Left renal cortex interstitium (tissue), 4 donors: ENCODE measurements at regions not wholly inside any gene's neighbourhood (a gene's known extent, or its start where the extent isn't known, plus 50 kb on each side); places are given as distances from the start of the nearest gene placed in this dataset.

Experiments used
- DNase-seq, 4 donors: peaks; one replicate each; pipeline ENCODE4 v3.0.0-alpha.2; 2013; ENCODE audit warnings: low read depth in 4 of 4, low spot score in 2 of 4, missing footprints in 1 of 4

DNA sequence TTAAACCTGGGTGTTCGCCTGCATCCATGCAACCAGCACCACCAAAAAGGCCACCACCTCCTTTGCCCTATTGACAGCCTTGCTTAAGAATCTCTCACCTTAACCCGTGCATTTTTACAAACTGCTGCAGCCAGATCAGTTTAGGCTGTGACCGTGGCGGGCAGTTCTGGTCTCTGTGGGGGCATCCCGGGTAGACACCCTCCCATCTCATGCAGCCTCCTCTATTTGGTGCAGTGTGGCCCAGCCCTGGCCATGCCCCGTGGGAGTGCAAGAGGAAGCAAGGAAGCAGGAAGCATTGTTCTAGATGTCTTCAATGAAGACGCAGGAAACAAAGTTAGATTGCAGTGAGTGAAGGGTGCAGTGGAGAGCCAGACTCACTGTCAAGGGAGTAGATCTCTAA lies 108.8 kb upstream of the MVB12B start:
- DNase-seq = no peak

DNA sequence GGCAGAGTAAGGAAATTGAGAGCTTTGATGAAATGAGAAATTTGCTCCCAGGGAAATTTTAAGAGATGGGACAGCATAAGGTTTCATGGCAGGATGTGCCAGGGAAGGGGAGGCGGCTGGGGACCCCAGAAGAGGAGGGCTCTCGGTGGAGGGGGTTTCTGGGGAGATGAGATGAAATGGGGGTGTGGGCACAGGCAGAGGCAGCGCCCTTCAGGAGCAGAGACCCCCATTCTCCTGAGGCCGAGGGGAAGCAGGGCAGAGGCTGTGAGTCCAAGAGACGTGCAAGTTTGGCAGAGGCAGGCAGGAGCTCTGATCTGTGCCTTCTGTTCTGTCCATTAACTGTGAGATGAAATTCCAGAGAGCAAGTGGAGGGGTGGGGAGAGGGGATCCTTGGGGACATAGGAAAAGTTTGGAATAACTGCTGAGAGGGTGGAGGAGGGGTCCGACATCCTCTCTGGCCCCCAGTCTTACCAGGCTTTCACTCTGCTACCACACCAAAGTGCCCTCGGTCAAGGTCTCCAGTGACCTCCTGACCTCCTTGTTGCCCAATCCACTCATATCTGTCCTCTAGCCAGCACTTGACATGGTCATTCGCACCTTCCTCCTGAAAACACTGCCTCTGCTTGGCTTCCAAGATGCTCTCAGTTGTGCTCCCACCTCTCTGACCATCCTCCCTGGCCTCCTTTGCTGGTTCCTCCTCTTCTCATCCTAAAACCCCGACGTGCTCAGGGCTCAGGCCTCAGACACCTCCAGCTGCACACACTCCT lies 108.1 kb upstream of the MVB12B start:
- no peak for DNase-seq

DNA sequence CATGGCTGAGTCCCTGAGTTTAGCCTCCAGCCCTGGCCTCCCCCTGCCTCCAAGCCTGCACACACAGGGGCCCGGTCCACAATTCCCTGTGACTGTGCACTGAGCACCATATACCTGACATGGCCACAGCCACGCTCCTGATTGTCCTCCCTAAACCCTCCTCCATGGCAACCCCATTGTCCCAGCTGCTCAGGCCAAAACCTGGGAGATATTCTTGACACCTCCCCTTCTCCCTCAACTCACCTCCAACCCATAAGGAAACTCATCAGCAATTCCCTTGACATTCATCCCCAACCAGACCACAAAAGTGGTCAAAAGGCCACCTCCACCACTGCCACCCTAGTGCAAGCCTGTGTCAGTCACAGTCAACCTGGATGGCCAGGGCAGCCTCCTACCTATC lies 107.5 kb upstream of the MVB12B start:
- no peak for DNase-seq

DNA sequence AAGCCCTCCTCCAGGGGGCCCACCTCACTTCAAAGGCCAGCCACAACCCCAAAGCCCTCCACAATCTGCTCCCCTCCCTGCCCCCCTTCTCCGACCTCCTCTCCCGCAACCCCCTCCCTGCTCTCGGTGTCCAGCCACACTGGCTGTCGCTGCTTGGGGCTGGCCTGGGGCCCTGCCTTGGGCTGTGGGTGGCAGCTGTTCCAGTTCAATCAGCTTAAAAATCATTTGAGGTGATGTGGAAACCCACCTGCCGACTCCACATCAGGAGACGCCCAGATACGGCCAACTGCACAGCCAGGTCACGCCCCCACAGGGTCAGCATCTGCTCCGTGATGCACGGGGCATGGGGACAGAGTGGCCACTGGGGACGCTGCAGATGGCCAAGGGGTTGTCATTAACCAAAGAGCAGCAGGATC lies 107.0 kb upstream of the MVB12B start:
- DNase-seq = no peak

DNA sequence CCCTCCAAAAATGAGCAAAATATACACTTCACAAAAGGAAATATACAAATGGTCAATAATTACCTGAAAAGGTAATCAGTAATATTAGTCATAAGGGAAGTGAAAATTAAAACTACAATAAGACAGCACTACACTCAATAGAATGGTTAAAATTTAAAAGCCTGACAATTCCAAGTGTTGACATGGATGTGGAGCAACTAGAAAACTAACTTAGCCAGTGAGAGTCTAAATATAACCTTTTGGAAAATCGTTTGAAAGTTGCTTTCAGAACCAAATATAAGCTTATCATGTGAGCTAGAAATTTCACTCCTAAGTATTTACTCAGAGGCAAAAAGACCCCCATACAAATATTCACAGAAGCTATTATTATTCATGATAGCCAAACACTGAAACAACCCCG lies 105.1 kb upstream of the MVB12B start:
- no peak for DNase-seq

DNA sequence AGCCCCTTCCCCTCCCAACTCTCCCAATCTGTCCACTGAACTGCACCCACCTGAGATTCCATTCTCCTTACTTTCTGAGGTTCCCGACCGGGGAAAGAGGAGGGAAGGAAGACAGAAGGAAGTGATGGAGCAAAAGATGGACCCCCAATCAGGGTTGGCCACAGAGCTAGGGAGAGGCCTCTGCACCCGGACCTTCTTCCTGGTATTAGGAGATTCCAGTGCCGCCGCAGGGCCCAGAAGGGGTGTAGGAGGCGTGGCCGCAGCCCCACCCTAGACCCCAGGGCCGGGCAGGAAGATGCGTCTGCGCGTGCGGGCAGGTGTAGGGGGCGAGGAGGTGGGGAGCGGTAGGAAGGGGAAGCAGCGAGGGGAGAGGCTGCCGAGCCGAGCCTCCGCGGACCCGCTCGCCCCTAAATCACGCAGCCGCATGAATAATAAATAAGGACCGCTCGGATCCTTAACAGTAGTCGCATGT lies 104.2 kb upstream of the MVB12B start:
- no peak for DNase-seq

DNA sequence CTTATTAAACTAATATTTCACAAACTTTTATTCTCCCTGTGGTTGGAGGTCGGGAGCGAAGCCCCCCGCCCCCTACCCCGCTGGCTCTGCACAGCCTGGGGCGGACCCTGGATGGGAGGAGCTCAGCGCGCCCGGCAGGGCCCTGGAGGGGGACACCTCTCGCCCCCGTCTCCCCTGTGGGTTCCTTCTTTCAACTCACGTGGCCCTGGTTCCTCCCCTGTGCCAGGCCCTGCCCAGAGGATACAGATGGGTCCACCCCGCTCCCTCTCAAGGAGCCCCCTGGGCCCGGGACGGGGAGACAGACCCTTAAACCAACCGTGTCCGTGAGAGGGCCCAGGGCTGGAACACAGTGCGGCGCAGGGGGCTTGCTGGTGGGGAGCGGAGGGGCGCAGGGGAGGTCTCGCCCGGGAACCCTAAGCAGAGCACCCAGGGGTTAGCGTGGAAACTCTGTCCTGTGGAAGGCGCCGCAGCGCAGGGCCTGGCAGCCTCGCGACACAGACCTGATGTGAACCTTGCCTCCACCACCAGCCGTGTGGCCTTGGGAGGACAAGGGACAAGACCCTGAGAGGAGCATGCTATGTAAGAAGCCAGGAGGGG lies 103.7 kb upstream of the MVB12B start:
- no peak for DNase-seq

DNA sequence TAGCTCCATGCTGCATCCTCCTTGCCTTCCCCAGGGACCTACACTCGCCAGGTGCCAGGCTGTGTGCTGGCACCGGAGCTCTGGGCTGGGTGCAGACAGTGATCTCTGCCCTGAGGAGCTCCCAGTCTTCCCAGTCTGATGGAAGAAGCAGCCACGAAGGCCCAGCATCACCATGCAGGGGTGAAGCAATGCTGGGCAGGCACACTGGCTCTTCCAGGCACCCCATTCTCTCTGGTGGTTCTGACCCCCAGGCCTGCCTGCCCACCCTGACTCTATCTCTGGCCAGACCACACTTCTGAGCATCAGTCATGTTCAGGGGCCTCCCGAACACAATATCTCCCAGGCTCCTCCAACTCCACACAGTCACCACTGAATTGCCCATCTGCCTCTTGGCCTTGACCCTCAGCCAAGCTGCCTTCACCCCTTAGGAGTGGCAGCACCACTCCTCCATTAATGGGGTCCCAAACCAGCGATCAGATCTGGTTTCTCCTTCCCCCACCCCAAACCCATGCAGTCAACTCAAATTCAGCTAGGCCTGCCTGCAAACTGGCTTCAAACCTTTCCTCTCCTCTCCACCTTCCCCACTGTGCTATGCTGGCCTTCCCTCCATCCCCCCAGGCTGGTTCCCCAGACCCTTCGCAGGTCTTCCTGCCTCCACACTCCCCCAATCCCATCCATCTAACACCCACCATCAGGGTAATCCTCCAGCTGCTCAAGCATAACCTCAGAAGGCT lies 102.7 kb upstream of the MVB12B start:
- DNase-seq = no peak

DNA sequence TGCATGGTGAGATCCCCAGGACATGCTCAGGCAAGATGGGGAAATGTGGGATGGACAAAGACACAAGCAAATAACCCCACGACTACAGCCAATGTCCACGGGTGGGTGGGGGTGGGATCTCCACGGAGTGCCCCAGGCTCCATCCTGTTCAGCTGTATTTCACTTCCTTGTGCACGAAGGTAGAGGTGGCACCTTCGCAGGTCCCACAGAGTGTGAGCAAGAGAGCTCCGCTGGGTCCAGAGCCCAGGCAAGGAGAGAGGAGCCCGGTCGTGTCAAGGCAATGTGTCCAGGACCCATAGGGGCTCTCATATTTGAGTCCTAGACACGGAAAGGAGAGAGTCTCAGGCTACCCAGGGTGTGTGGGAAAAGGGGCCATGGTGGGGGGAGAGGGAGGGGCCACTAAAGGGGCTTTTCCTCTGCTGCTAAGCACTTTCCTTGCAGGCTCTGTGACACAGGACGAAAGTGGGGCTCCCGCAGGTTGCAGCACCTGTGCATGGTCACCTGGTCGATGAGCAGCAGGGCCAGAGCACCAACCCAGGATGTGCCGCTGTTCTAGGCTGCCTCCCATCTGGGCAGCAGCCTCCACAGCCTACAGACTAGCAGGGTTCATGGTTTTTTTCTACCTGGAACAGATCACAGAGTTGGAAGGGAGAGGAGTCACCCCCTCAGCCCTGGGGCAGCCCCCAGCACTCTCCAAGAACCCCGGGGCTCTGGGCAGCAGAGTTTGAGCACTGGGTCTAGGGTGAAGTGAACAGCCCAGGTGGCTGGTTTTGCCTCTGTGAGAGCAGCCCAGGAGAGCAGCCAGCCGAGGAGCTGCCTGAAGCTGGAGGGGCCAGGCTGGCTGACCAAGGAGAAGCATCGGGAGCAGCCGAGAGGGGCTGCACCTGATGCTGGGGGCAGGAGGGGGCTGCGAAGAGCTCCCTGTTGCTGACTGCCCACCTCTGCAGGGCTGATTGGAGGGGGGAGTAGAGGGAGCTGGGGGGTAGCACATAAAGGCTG lies 100.7 kb upstream of the MVB12B start:
- no peak for DNase-seq

DNA sequence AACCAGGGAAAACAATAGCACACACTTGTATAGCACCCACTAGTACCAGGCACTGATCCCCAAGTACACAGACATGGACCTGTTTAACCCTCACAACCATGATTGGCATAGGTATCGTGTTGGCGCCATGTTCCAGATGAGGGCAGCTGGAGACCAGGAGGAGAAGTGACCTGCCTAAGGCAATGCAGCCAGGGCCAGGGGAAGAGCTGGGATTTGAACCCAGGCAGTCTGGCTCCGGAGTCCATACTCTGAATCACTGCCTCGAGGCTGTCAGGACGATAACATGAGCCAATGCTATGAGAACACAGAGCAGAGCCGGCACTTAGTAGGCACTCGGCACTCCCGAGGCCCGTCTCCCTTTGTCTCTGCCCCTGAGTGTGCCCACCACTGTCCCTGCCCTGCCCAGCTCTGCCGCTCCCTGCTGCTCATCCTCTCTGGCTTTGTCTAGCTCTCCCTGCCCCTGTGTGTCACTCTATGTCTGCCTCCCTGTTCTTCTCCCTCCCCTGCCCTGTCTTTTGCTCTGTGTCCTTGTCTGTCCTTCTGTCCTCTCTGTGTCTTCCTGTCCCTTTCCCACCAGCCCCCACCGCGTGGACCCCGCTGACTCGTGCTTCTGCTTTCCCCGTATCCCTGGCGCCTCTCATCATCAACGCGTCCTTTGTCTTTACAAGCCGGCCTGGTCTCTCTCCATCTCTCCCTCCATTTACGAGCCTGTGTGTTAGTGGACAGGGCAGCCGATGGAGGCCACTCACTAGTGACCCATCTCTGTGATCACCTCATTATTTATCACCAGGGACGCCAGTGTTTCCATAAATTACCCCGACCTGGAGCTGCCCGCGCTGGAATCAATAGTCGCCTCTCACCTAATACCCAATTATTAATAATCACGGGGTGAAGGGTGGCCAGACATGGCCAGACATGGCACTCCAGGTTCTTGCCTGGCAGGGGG lies 99.4 kb upstream of the MVB12B start:
- no peak for DNase-seq

DNA sequence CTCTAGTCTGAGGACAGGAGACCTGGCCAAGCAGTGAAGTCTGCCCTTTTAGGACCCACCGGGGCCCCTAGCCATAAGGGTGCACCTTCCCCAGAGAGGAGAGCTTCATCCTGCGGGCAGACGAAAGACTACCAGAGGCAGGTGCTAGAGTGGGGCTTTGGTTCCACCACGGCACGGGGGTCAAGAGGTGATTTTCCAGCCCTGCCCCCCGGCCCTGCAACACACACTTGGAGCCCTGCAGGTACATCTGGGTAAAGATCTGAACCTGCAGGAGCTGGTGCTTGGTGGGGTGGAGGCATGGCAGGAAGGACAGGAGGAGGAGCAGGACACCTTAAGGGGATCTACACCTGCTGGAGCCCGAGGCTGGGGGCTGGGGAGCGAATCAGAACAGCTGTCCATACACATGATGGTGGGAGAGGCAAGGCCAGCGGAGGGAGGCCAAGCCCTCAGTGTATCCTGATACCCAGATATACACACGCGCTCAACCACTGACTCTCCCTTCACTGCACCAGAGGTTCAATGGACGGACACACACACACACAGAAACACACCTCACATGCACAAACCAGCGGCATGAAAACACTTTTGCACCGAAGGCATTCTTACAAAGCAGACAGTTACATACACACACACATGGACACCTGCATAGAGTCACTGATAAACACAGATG lies 98.4 kb upstream of the MVB12B start:
- no peak for DNase-seq

DNA sequence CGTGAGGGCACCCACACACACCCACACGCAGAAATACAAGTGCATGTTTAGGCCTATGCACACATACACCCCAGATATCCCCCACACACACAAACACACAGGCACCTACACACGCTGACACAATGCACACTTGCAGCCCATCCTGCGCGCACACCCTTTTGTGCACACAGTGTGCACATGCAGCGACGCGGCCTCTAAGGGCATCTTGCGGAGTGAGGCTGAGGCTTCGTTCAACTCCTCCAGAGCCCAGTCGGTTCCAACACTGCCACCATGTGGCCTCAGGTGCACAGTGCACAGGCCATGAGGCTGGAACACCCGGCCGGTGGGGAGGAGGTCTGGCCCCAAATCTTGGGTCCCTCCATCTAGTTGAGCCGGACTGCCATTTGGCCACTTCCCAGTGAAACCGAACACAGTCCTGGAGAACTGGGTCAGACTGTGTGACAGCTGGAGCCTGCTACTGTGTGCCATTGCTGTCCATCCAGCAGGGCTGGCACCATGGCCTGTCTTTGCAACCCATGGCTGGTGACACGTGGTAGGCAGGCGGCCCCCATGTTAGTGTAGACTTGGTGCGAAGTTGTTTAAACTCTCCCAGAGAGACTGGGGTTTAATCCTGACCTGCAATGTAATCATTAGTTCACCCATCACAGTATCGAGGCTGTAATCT lies 97.7 kb upstream of the MVB12B start:
- DNase-seq = peak; percentile 34 to 59 (median 42)

DNA sequence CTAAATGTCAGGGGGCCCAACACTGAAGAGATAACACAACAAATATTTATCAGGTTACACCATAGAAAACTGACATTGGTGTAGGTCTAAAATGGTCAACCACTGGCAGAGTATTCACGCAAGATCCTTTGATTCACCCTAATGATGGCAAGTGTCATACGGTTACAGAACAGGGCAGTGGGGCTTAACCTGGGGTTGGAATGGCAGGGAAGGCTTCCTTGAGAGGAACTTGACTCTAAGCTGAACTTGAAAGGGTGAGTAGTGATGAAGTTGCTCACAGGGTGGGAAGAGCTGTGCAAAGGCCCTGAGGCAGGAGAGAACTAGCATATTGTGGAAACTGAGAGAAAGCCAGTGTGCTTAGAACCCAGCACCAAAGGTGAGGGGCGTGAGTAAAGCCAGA lies 97.1 kb upstream of the MVB12B start:
- no peak for DNase-seq

DNA sequence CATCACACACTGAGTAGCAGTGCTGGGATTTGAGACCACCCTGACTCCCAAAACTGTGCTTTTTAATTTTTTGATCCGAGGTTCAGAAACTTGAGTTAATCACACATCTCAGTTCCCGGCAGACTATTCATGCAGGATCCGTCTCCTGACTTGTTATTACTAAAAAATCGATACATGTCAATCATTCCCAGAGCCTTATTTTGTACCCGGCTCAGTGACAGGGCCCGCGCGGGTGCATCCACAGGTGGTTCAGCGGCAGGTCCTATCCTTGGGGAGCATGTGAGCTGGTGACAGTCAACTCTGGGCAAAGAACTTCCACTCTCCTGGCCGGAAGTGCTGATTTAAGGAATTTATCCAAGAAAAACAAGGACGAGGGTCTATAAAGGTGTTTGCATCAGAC lies 95.9 kb upstream of the MVB12B start:
- no peak for DNase-seq

DNA sequence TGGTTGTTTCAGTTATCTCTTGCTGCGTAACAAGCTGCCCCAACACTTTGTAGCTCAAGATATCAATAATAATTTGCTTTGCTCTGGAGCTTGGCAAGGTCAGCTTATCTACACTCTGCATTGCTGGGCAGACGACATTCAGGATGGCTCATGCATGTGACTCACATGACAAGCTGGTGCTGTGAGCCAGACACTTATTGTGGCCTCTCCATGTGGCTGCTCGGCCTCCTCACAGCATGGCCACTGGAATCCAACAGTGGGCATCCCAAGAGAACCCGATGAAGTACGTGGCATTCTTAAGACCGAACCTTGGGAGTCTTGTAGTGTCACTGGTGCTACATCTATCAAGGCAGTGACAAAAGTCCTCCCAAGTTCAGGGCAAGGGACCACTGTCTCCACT lies 94.2 kb upstream of the MVB12B start:
- DNase-seq = no peak

DNA sequence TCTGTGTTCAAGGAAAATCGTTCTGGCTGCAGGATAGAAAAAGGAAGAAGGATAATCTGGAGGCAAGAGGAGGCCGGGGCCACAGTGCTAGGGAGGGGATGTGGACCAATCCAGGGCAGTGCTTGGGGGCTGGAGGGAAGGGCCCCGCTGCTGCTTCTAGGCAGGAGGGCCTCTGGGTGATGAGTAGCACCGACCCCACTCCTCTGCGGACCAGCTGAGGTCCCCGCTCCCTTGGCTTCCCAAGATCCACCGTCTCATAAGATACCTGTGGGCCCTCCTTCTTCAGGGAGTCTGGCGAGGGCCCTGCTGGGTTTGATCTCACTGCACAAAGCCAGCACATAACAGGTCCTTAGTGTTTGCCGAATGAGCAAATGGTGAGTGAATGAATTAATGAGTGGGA lies 93.5 kb upstream of the MVB12B start:
- DNase-seq = no peak

DNA sequence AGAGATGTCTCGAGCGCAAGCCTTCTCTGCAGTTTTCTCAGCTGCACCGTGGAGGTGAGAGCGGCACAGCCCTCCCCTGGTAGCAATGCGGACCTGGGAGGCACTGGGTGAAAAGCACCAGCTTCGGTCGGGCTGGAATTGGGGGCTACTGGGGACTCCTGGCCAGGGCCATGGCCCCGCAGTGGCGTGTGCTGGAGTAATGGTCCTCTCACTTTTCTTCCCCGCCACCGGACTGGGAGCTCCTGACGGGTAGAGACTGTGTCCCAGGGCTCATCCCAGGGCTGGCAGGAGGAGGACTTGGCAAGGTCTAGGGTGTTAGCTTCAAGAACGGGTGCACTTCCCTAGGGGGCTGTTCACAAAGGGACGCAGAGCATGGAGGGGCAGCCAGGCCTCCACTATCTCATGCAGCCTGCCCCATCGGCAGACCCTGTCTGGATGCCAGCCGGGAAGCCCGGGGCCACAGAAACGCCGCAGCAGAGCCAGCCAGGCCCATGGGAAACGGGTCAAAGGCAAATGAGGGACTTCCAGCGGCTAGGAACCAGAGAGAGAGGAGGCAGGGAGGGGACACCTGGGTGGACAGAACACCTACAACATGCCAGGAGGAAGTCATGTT lies 92.6 kb upstream of the MVB12B start:
- no peak for DNase-seq
